ENCODE measurements at regions not wholly inside any gene's neighbourhood (a gene's known extent, or its start where the extent isn't known, plus 50 kb on each side); places are given as distances from the start of the nearest gene placed in this dataset.
"Not testable (repeated sequence)": the region's sequence is repeated elsewhere in the genome, so short reads cannot be mapped to it uniquely, and the experiment has no call there.

- DNase-seq = no peak
Measured at GRCh38 chr15:99464137-99464536, 101.6 kb upstream of the MEF2A start.

- DNase-seq = no peak
Measured at GRCh38 chr15:99466701-99467337, 99.0 kb upstream of the MEF2A start.

- DNase-seq = no peak
Measured at GRCh38 chr15:99467338-99467720, 98.5 kb upstream of the MEF2A start.

- no peak for DNase-seq
Measured at GRCh38 chr15:99467853-99468464, 97.8 kb upstream of the MEF2A start.

- DNase-seq = not testable (repeated sequence)
Measured at GRCh38 chr15:99470204-99470603, 95.6 kb upstream of the MEF2A start.

- no peak for DNase-seq
Measured at GRCh38 chr15:99472416-99473145, 93.2 kb upstream of the MEF2A start.

GRCh38 chr15:99473981-99474906 is 91.5 kb upstream of the MEF2A start:
- DNase-seq = no peak

- no peak for DNase-seq
Measured at GRCh38 chr15:99474909-99475753, 90.7 kb upstream of the MEF2A start.

- DNase-seq = no peak
Measured at GRCh38 chr15:99475754-99476412, 89.9 kb upstream of the MEF2A start.

- DNase-seq = no peak
Measured at GRCh38 chr15:99476413-99477222, 89.2 kb upstream of the MEF2A start.

- no peak for DNase-seq
Measured at GRCh38 chr15:99477791-99478471, 87.9 kb upstream of the MEF2A start.

GRCh38 chr15:99478977-99479376 is 86.8 kb upstream of the MEF2A start:
- no peak for DNase-seq

- DNase-seq = no peak
Measured at GRCh38 chr15:99480016-99480810, 85.6 kb upstream of the MEF2A start.

- DNase-seq = no peak
Measured at GRCh38 chr15:99481113-99481950, 84.5 kb upstream of the MEF2A start.

GRCh38 chr15:99481951-99482230 is 83.9 kb upstream of the MEF2A start:
- no peak for DNase-seq

- no peak for DNase-seq
Measured at GRCh38 chr15:99482993-99483392, 82.8 kb upstream of the MEF2A start.

- DNase-seq = no peak
Measured at GRCh38 chr15:99485153-99485961, 80.4 kb upstream of the MEF2A start.

- DNase-seq = no peak
Measured at GRCh38 chr15:99485992-99486370, 79.8 kb upstream of the MEF2A start.
